ENCODE measurements at regions not wholly inside any gene's neighbourhood (a gene's known extent, or its start where the extent isn't known, plus 50 kb on each side); places are given as distances from the start of the nearest gene placed in this dataset.

- H3K36me3 ChIP-seq (replicated peaks in 1 of 2; ENCODE audit: control insufficient read depth in 1 of 2, insufficient read depth in 2 of 2, low read length in 1 of 2), result no peaks in the 10 kb centered on the region
- H4K20me1 ChIP-seq (ENCODE audit: insufficient read depth), result no peaks in the 10 kb centered on the region
- CTCF ChIA-PET, result interaction anchor here (1.1 kb wide), 1 partner anchor 10 kb away, joined by 3 read pairs; no protein-coding TSS in a partner anchor
- H3K9me3 ChIP-seq, result no peaks in the 10 kb centered on the region
- H3K9me2 ChIP-seq, result no peaks in the 10 kb centered on the region
- H3K79me2 ChIP-seq (ENCODE audit: insufficient read depth), result no peaks in the 10 kb centered on the region
- no peaks in the 10 kb centered on the region for H3K27me3 ChIP-seq (ENCODE audit: insufficient read depth)
- DNase-seq, result no peak
- H3F3A ChIP-seq (replicated peaks; ENCODE audit: insufficient read depth), result no peaks in the 10 kb centered on the region
- no peak overlapping the region for H3K9ac ChIP-seq
- peaks cover 0 to 9% of the 10 kb centered on the region in 2 experiments; a peak in 1 of 4 replicates for H3K4me1 ChIP-seq (ENCODE audit: control insufficient read depth in 1 of 2, insufficient read depth in 2 of 2, low read depth in 1 of 2, low read length in 1 of 2)
- WGBS (ENCODE audit: low lambda C conversion rate), result 38% methylated on average over 6 of the region's 6 CpGs
- no peak overlapping the region for H2AFZ ChIP-seq (ENCODE audit: low read depth)
- H3K4me3 ChIP-seq (ENCODE audit: low read depth in 2 of 2, low read length in 1 of 2), result no peak overlapping the region
- H3K27ac ChIP-seq (ENCODE audit: low read depth in 2 of 2, low read length in 1 of 2), result no peak overlapping the region
- POLR2A ChIA-PET, result no interaction called here
- no peak for TF ChIP-seq JUND (IDR thresholded peaks at IDR 0.05)
- TF ChIP-seq MXI1 (IDR thresholded peaks at IDR 0.05; ENCODE audit: low read depth, low read length), result no peak
- no peak for TF ChIP-seq RFX5 (IDR thresholded peaks at IDR 0.05; ENCODE audit: low read length)
- no peak for TF ChIP-seq NRF1 (IDR thresholded peaks at IDR 0.05; ENCODE audit: low read depth, low read length)
- no peak for TF ChIP-seq SMC3 (IDR thresholded peaks at IDR 0.05; ENCODE audit: low read depth, low read length)
- TF ChIP-seq, protein P1, sequence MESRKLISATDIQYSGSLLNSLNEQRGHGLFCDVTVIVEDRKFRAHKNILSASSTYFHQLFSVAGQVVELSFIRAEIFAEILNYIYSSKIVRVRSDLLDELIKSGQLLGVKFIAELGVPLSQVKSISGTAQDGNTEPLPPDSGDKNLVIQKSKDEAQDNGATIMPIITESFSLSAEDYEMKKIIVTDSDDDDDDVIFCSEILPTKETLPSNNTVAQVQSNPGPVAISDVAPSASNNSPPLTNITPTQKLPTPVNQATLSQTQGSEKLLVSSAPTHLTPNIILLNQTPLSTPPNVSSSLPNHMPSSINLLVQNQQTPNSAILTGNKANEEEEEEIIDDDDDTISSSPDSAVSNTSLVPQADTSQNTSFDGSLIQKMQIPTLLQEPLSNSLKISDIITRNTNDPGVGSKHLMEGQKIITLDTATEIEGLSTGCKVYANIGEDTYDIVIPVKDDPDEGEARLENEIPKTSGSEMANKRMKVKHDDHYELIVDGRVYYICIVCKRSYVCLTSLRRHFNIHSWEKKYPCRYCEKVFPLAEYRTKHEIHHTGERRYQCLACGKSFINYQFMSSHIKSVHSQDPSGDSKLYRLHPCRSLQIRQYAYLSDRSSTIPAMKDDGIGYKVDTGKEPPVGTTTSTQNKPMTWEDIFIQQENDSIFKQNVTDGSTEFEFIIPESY (IDR thresholded peaks at IDR 0.05; ENCODE audit: borderline replicate concordance, low read depth), result no peak
- TF ChIP-seq, protein P2, sequence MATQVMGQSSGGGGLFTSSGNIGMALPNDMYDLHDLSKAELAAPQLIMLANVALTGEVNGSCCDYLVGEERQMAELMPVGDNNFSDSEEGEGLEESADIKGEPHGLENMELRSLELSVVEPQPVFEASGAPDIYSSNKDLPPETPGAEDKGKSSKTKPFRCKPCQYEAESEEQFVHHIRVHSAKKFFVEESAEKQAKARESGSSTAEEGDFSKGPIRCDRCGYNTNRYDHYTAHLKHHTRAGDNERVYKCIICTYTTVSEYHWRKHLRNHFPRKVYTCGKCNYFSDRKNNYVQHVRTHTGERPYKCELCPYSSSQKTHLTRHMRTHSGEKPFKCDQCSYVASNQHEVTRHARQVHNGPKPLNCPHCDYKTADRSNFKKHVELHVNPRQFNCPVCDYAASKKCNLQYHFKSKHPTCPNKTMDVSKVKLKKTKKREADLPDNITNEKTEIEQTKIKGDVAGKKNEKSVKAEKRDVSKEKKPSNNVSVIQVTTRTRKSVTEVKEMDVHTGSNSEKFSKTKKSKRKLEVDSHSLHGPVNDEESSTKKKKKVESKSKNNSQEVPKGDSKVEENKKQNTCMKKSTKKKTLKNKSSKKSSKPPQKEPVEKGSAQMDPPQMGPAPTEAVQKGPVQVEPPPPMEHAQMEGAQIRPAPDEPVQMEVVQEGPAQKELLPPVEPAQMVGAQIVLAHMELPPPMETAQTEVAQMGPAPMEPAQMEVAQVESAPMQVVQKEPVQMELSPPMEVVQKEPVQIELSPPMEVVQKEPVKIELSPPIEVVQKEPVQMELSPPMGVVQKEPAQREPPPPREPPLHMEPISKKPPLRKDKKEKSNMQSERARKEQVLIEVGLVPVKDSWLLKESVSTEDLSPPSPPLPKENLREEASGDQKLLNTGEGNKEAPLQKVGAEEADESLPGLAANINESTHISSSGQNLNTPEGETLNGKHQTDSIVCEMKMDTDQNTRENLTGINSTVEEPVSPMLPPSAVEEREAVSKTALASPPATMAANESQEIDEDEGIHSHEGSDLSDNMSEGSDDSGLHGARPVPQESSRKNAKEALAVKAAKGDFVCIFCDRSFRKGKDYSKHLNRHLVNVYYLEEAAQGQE (IDR thresholded peaks at IDR 0.05; ENCODE audit: low read depth, low read length), result no peak
- TF ChIP-seq FOSL2 (IDR thresholded peaks at IDR 0.05; ENCODE audit: borderline replicate concordance, low read depth), result no peak
- no peak for TF ChIP-seq USF1 (IDR thresholded peaks at IDR 0.05; ENCODE audit: borderline replicate concordance, low read depth)
- no peak for TF ChIP-seq EP300 (IDR thresholded peaks at IDR 0.05; ENCODE audit: borderline replicate concordance in 1 of 2, low read depth in 1 of 2, low read length in 1 of 2)
- TF ChIP-seq PBX3 (IDR thresholded peaks at IDR 0.05), result no peak
- TF ChIP-seq FOXM1 (IDR thresholded peaks at IDR 0.05; ENCODE audit: low read depth), result no peak
- H3K4me2 ChIP-seq, result no peak overlapping the region
These were observed 101.9 kb downstream of the AQP4 start for GRCh38 chr18:26763446-26764110.

All from SK-N-SH (cell line).